ENCODE measurements at regions not wholly inside any gene's neighbourhood (a gene's known extent, or its start where the extent isn't known, plus 50 kb on each side); places are given as distances from the start of the nearest gene placed in this dataset.

GRCh38 chr1:68327414-68327813 is 95.1 kb upstream of the WLS start:
- H3K9me3 ChIP-seq: no peaks in the 10 kb centered on the region
- ATAC-seq (no peak), DNase-seq (no peak)
- TF ChIP-seq CTCF (IDR thresholded peaks at IDR 0.05): no peak
- no peak for TF ChIP-seq POLR2A (IDR thresholded peaks at IDR 0.05)
- H3K4me1 ChIP-seq: no peaks in the 10 kb centered on the region
- intact Hi-C loops (cut with DNase I): loop anchor here (5.0 to 10.0 kb wide), 2 partner anchors 200 to 213 kb away; no protein-coding TSS in a partner anchor
- H3K4me3 ChIP-seq: no peak overlapping the region
- no peaks in the 10 kb centered on the region for H3K27me3 ChIP-seq
- no peak overlapping the region for H3K27ac ChIP-seq
- H3K36me3 ChIP-seq: no peaks in the 10 kb centered on the region
- WGBS (ENCODE audit: insufficient coverage, low coverage, low lambda C conversion rate, missing lambda C conversion rate): 52% methylated on average over 3 of the region's 3 CpGs

GRCh38 chr1:68326481-68326880 is 94.2 kb upstream of the WLS start:
- no peaks in the 10 kb centered on the region for H3K36me3 ChIP-seq
- 80% methylated on average over 2 of the region's 2 CpGs for WGBS (ENCODE audit: insufficient coverage, low coverage, low lambda C conversion rate, missing lambda C conversion rate)
- H3K27me3 ChIP-seq: no peaks in the 10 kb centered on the region
- intact Hi-C loops (cut with DNase I): loop anchor here (5.0 to 10.0 kb wide), 2 partner anchors 199 to 212 kb away; no protein-coding TSS in a partner anchor
- TF ChIP-seq POLR2A (IDR thresholded peaks at IDR 0.05) (no peak), CTCF (IDR thresholded peaks at IDR 0.05) (no peak)
- no peaks in the 10 kb centered on the region for H3K9me3 ChIP-seq
- no peak overlapping the region for H3K4me3 ChIP-seq
- DNase-seq (no peak), ATAC-seq (no peak)
- no peak overlapping the region for H3K27ac ChIP-seq
- H3K4me1 ChIP-seq: no peaks in the 10 kb centered on the region

- 83% methylated on average over 2 of the region's 2 CpGs for WGBS (ENCODE audit: insufficient coverage, low coverage, low lambda C conversion rate, missing lambda C conversion rate)
- no peak for ATAC-seq
- TF ChIP-seq CTCF (IDR thresholded peaks at IDR 0.05) (no peak), POLR2A (IDR thresholded peaks at IDR 0.05) (no peak)
Measured at GRCh38 chr1:68324316-68324715, 92.0 kb upstream of the WLS start.

GRCh38 chr1:68322837-68323687 is 90.7 kb upstream of the WLS start:
- WGBS (ENCODE audit: insufficient coverage, low coverage, low lambda C conversion rate, missing lambda C conversion rate): 87% methylated on average over 13 of the region's 15 CpGs
- intact Hi-C loops (cut with DNase I): loop anchor here in 1 of 2 donors (10.0 kb wide), 1 partner anchor 208 kb away; no protein-coding TSS in a partner anchor
- no peak overlapping the region for H3K4me3 ChIP-seq
- H3K27me3 ChIP-seq: no peaks in the 10 kb centered on the region
- no peak for ATAC-seq
- no peak for DNase-seq
- no peaks in the 10 kb centered on the region for H3K9me3 ChIP-seq
- no peaks in the 10 kb centered on the region for H3K36me3 ChIP-seq
- peaks cover 0 to 3% (median 0%) of the 10 kb centered on the region in 4 donors for H3K4me1 ChIP-seq
- TF ChIP-seq POLR2A (IDR thresholded peaks at IDR 0.05) (no peak), CTCF (IDR thresholded peaks at IDR 0.05) (no peak)
- no peak overlapping the region for H3K27ac ChIP-seq

More at GRCh38 chr1:68324316-68324715, 92.0 kb upstream of the WLS start:
- intact Hi-C loops (cut with DNase I): loop anchor here in 1 of 2 donors (10.0 kb wide), 1 partner anchor 210 kb away; no protein-coding TSS in a partner anchor
- Histone ChIP-seq H3K27me3 (no peaks in the 10 kb centered on the region), H3K27ac (no peak overlapping the region), H3K9me3 (no peaks in the 10 kb centered on the region), H3K36me3 (no peaks in the 10 kb centered on the region), H3K4me3 (no peak overlapping the region), H3K4me1 (peaks cover 0 to 3% (median 0%) of the 10 kb centered on the region in 4 donors)
- no peak for DNase-seq

Measured in right lobe of liver (tissue), 6 donors.